Sigmoid colon (tissue), 6 donors: ENCODE measurements at regions not wholly inside any gene's neighbourhood (a gene's known extent, or its start where the extent isn't known, plus 50 kb on each side); places are given as distances from the start of the nearest gene placed in this dataset.

Source experiments
- DNase-seq: peaks from one replicate; pipeline ENCODE4 v3.0.0-alpha.2; 2019
- H3K27ac ChIP-seq, 4 donors: fragments of 200-600 bp; sonication (generic); one replicate each; pipeline ENCODE4 v1.5.1; 2016 to 2019; ENCODE audit warnings: mild to moderate bottlenecking in 1 of 4
- H3K27me3 ChIP-seq, 3 donors: fragments of 200-600 bp; sonication (generic); one replicate each; pipeline ENCODE4 v1.5.1; 2019; ENCODE audit warnings: mild to moderate bottlenecking in 1 of 3
- H3K36me3 ChIP-seq, 4 donors: fragments of 200-600 bp; sonication (generic); one replicate each; pipeline ENCODE4 v1.5.1; 2016 to 2019
- H3K4me1 ChIP-seq, 4 donors: fragments of 200-600 bp; sonication (generic); one replicate each; pipeline ENCODE4 v1.5.1; 2017 to 2019
- H3K4me3 ChIP-seq, 4 donors: fragments of 200-600 bp; sonication (generic); one replicate each; pipeline ENCODE4 v1.5.1; 2017 to 2019; ENCODE audit warnings: mild to moderate bottlenecking in 2 of 4, moderate library complexity in 1 of 4
- H3K9me3 ChIP-seq, 4 donors: fragments of 200-600 bp in 3 of 4; sonication (generic) in 3 of 4; one replicate each; pipeline versions ENCODE4 v1.5.1 to v1.6.1; 2013 to 2019
- CTCF ChIP-seq, 4 experiments: fragments of 450-650 bp in 3 of 4; fragments of 200-600 bp in 1 of 4; IDR thresholded peaks; one replicate each; pipeline ENCODE4 v1.5.1; 2016 to 2019; ENCODE audit warnings: antibody characterized with exemption in 4 of 4, mild to moderate bottlenecking in 3 of 4, moderate library complexity in 2 of 4
- EP300 ChIP-seq, 4 donors: sonication (generic); formaldehyde crosslinking; IDR thresholded peaks; one replicate each; pipeline ENCODE4 v1.6.1; 2017; ENCODE audit warnings: antibody characterized with exemption in 4 of 4
- POLR2A ChIP-seq, 2 donors: fragments of 450-650 bp; IDR thresholded peaks; one replicate each; pipeline ENCODE4 v1.6.1; 2016; ENCODE audit warnings: antibody characterized with exemption in 2 of 2, mild to moderate bottlenecking in 2 of 2, moderate library complexity in 2 of 2
- POLR2AphosphoS5 ChIP-seq, 4 donors: sonication (generic); formaldehyde crosslinking; IDR thresholded peaks; one replicate each; pipeline ENCODE4 v1.6.1; 2017; ENCODE audit warnings: antibody characterized with exemption in 4 of 4
- WGBS, 2 donors: extraction: QIAGEN DNeasy Blood & Tissue Kit; methylation state at CpG; one replicate each; pipeline ENCODE4 v1.1.7; 2013; 5-methylcytosine and 5-hydroxymethylcytosine counted together
- intact Hi-C: fragments of 100-400 bp; cut with DNase I; formaldehyde crosslinking; loops from one replicate; pipeline ENCODE4 v1.15.1; 2023
- donor health status: healthy with polysubstance abuse.
- donor health status: healthy.

- no peak for DNase-seq
- Histone ChIP-seq H3K27me3 (no peaks in the 10 kb centered on the region), H3K4me1 (no peaks in the 10 kb centered on the region), H3K4me3 (no peak overlapping the region), H3K9me3 (no peaks in the 10 kb centered on the region), H3K36me3 (no peaks in the 10 kb centered on the region), H3K27ac (no peak overlapping the region)
- 33 to 34% methylated on average over 1 of the region's 1 CpG for WGBS, 2 donors
- intact Hi-C loops: no loop called here
- TF ChIP-seq POLR2A (IDR thresholded peaks at IDR 0.05) (no peak), EP300 (IDR thresholded peaks at IDR 0.05) (no peak), CTCF (IDR thresholded peaks at IDR 0.05) (no peak), POLR2AphosphoS5 (IDR thresholded peaks at IDR 0.05) (no peak)
Observed at GRCh38 chr4:130288576-130288975, 1192.6 kb downstream of the C4orf33 start.

- H3K27me3 ChIP-seq: no peaks in the 10 kb centered on the region
- no peak overlapping the region for H3K27ac ChIP-seq
- intact Hi-C loops: no loop called here
- no peaks in the 10 kb centered on the region for H3K9me3 ChIP-seq
- no peak for TF ChIP-seq EP300 (IDR thresholded peaks at IDR 0.05)
- TF ChIP-seq POLR2AphosphoS5 (IDR thresholded peaks at IDR 0.05): no peak
- TF ChIP-seq CTCF (IDR thresholded peaks at IDR 0.05): no peak
- no peak for TF ChIP-seq POLR2A (IDR thresholded peaks at IDR 0.05)
- DNase-seq: no peak
- H3K4me1 ChIP-seq: no peaks in the 10 kb centered on the region
- H3K36me3 ChIP-seq: no peaks in the 10 kb centered on the region
- no peak overlapping the region for H3K4me3 ChIP-seq
Observed at GRCh38 chr4:130293692-130294091, 1197.7 kb downstream of the C4orf33 start.

- Histone ChIP-seq H3K9me3 (no peaks in the 10 kb centered on the region), H3K36me3 (no peaks in the 10 kb centered on the region), H3K27me3 (no peaks in the 10 kb centered on the region), H3K4me1 (no peaks in the 10 kb centered on the region), H3K4me3 (no peak overlapping the region), H3K27ac (no peak overlapping the region)
- no peak for DNase-seq
- intact Hi-C loops: no loop called here
- TF ChIP-seq EP300 (IDR thresholded peaks at IDR 0.05) (no peak), POLR2AphosphoS5 (IDR thresholded peaks at IDR 0.05) (no peak), POLR2A (IDR thresholded peaks at IDR 0.05) (no peak), CTCF (IDR thresholded peaks at IDR 0.05) (no peak)
Observed at GRCh38 chr4:130296448-130296847, 1200.5 kb downstream of the C4orf33 start.

GRCh38 chr4:130306566-130306965 lies 1210.6 kb downstream of the C4orf33 start:
- H3K27me3 ChIP-seq: no peaks in the 10 kb centered on the region
- H3K4me1 ChIP-seq: no peaks in the 10 kb centered on the region
- H3K9me3 ChIP-seq: no peaks in the 10 kb centered on the region
- TF ChIP-seq EP300 (IDR thresholded peaks at IDR 0.05) (no peak), POLR2AphosphoS5 (IDR thresholded peaks at IDR 0.05) (no peak)
- no peak for DNase-seq
- no peak overlapping the region for H3K27ac ChIP-seq
- intact Hi-C loops: no loop called here
- no peak overlapping the region for H3K4me3 ChIP-seq
- 37 to 52% methylated on average over 2 of the region's 2 CpGs for WGBS, 2 donors
- no peaks in the 10 kb centered on the region for H3K36me3 ChIP-seq

- no peak overlapping the region for H3K27ac ChIP-seq
- no peaks in the 10 kb centered on the region for H3K4me1 ChIP-seq
- H3K9me3 ChIP-seq: no peaks in the 10 kb centered on the region
- no peak for DNase-seq
- no peaks in the 10 kb centered on the region for H3K36me3 ChIP-seq
- WGBS, 2 donors: 93 to 94% methylated on average over 2 of the region's 2 CpGs
- H3K27me3 ChIP-seq: no peaks in the 10 kb centered on the region
- intact Hi-C loops: no loop called here
- H3K4me3 ChIP-seq: no peak overlapping the region
- TF ChIP-seq EP300 (IDR thresholded peaks at IDR 0.05): no peak
- no peak for TF ChIP-seq CTCF (IDR thresholded peaks at IDR 0.05)
- no peak for TF ChIP-seq POLR2A (IDR thresholded peaks at IDR 0.05)
- TF ChIP-seq POLR2AphosphoS5 (IDR thresholded peaks at IDR 0.05): no peak
Observed at GRCh38 chr4:130309221-130309620, 1213.3 kb downstream of the C4orf33 start.
